Right lung (tissue), 2 donors: ENCODE measurements at regions not wholly inside any gene's neighbourhood (a gene's known extent, or its start where the extent isn't known, plus 50 kb on each side); places are given as distances from the start of the nearest gene placed in this dataset.
"Not testable (repeated sequence)": the region's sequence is repeated elsewhere in the genome, so short reads cannot be mapped to it uniquely, and the experiment has no call there.

Experiments
- DNase-seq, 2 donors: peaks; one replicate each; pipeline ENCODE4 v3.0.0-alpha.2; 2013

DNA sequence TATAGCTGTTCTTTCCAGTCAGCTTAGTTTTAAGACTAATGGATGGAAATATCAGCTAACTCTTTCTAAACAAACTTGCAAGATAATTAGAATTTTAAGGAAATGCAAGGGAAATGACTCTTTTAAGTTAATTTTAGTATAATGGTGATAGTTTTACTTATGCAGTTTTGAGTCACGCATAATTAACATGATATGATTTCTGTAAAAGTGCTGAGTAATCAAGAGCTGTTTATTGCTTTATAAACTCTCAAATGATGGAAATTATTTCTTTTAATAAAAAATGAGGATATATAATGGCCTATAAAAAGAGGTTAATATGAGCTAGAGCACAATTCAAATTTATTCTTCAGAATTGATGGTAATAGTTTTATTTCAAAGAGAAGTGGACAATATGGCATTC lies 385.9 kb downstream of the GLUD2 start:
- no peak for DNase-seq

- DNase-seq, result not testable (repeated sequence)
Observed at GRCh38 chrX:121437666-121438065, 390.3 kb downstream of the GLUD2 start.

DNA sequence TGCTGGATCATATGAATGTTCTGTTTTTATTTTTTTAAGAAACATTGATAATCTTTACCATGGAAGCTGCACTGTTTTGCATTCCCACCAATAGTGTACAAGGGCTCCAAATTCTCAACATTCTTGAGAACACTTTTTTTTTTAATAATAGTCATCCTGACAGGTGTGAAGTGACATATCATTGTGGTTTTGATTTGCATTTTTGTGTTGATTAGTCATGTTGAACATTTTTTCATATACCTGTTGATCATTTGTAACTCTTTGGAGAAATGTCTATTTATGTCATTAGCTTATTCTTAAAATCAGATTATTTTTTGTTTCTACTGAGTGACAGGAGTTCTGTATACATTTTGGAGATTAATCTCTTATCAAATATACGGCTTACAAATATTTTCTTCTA lies 408.5 kb downstream of the GLUD2 start:
- no peak for DNase-seq

DNA sequence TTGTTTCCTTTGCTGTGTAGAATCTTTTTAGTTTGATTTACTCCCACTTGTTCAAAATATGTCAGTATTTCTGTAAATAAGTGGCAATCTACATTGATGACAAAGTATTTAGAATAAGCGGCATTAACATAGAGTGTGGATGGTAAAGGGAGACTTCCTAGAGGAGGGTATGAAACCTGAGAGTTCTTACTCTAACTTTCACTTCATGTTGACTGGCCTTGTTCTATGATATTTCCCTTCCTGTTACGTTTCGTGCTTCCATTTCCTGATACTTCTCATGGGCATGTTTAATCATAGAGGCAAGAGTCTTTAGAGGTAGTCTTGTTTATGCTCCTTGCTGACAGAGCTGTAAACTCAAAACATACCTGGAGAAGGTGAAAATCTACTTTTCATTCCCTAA lies 408.9 kb downstream of the GLUD2 start:
- DNase-seq, result no peak

DNA sequence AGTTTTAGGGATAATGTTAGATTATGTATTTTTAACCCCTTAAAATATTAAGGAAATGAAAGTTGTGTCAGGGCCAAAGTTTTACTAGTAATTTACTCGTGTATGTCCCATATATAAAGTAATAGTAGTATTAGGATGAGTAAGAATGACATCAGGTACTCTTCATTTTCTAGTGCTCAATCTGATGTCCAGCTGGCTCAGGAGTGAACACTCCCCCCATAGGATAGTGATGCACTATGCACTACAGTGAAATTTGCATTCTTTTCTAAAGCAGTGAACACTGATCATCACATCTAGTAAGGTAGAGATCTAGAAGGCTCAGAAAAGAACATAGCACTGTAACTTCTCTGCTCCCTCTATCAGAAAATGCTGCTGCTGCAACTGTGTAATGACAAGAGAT lies 409.7 kb downstream of the GLUD2 start:
- DNase-seq, result no peak

DNA sequence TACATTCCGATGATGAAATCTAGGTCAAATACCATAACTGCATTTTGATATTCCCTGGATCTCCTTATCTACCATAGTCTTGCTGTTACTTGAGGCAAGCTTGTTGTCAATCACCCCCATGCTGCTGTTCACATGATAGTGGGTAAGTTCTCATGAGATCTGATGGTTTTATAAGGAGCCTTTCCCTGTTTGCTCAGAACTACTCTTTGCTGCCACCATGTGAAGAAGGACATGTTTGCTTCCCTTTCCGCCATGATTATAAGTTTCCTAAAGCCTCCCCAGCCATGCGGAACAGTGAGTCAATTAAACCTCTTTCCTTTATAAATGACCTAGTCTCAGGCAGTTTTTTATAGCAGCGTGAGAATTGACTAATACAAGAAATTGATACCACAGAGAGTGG lies 432.0 kb downstream of the GLUD2 start:
- DNase-seq, result no peak

DNA sequence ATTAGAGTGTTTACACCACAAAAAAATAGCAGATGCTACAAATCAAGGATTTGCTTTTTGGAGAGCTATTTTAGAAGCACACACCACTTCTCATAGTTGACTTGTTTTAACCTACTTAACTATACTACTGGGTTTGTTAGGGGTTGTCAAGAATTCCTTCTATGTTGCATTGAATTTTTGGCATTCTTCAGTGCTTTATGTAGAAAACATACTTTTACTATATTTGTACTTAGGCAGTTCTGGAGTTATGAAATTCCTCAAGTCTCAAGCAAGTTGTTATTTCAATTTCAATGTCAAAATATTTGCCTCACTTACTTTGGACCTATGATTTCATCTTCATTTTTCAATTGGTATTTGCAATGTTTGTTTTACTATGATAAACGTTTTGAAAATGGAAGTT lies 449.6 kb downstream of the GLUD2 start:
- no peak for DNase-seq

DNA sequence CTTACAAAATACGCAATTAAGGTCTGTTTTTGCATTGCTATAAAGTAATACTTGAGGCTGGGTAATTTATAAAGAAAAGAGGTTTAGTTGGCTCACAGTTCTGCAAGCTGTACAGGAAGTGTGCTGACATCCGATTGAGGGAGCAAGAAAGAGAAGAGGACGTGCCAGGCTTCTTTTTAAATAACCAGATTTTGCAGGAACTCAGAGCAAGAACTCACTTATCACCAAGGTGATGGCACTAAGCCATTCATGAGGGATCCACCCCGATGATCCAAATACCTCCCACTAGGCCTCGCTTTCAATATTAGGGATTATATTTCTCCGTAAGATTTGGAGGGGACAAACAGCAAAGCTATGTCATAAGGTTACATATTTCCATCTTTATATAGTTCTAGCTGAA lies 456.7 kb downstream of the GLUD2 start:
- no peak for DNase-seq

DNA sequence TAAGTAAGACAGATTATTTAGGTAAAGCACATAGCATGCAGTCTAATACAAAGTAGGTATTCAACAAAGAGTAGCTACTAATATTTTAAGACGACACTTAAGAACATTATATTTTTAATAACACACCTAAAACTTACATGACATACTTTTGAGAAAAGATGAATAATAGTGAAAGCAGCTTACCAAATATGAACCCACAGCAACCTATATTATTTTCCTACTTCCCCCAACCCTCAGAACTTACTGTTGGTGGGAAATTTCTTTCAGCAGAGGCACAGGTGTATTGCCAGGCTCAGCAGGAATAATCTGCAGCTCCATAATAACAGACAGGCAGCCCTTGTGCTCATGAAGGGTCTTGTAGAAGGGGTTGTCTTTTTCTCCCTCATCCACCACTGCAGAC lies 498.9 kb downstream of the GLUD2 start:
- no peak for DNase-seq

GRCh38 chrX:121558886-121559285 lies 511.5 kb downstream of the GLUD2 start:
- no peak for DNase-seq

DNA sequence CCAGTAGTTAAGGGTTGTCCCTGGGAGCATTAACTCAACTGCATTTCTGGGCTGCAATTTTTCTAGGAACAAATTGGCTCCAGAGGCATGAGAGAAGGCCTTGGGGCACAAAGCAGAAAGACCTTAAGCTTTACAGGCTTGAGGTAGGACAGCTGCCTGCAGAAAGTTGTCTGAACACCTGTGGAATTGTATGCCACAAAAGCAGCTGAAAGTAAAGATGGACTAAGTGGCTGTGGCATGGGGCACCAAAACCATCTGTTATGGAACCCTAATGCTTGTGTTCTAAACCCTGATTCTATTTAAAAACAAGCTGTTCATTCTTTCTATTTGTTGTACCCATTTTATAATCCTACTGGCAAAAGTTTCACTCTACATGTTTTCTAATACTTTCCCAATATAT lies 515.2 kb downstream of the GLUD2 start:
- no peak for DNase-seq

GRCh38 chrX:121569609-121570008 lies 522.2 kb downstream of the GLUD2 start:
- DNase-seq, result no peak

- no peak for DNase-seq
Observed at GRCh38 chrX:121570072-121570841, 522.8 kb downstream of the GLUD2 start.

DNA sequence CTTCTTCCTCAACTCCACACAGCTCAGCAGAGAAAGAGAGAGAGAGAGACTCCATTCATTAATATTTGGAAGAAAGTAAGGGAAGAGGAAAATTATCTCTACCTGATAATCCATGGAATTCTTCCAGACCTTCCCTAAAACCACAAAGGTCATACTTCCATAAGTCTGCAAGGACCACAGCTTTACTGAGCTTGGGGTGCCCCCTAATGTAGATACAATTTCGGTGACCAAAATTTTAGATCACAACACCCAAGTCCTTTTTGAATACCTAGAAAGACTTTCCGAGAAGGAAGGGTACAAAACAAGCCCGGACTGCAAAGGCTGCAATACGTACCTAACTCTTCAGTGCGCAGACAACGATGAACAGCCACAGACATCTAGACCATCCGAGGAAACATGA lies 523.9 kb downstream of the GLUD2 start:
- no peak for DNase-seq

DNA sequence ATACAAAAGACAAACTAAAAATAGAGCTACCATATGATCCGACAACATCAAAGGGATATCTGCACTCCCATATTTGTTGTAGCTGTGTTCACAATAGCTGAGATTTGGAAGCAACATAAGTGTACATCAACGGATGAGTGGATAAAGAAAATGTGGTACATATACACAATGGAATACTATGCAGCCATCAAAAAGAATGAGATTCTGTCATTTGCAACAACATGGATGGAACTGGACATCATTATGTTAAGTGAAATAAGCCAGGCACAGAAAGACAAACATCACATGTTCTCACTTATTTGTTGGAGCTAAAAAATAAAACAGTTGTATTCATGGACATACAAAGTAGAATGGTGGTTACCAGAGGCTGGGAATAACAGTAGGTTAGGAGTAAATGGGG lies 527.0 kb downstream of the GLUD2 start:
- DNase-seq, result not testable (repeated sequence)

- DNase-seq, result no peak
Observed at GRCh38 chrX:121579016-121579760, 531.8 kb downstream of the GLUD2 start.

GRCh38 chrX:121581885-121582284 lies 534.5 kb downstream of the GLUD2 start:
- no peak for DNase-seq

GRCh38 chrX:121585626-121586025 lies 538.2 kb downstream of the GLUD2 start:
- DNase-seq, result no peak

DNA sequence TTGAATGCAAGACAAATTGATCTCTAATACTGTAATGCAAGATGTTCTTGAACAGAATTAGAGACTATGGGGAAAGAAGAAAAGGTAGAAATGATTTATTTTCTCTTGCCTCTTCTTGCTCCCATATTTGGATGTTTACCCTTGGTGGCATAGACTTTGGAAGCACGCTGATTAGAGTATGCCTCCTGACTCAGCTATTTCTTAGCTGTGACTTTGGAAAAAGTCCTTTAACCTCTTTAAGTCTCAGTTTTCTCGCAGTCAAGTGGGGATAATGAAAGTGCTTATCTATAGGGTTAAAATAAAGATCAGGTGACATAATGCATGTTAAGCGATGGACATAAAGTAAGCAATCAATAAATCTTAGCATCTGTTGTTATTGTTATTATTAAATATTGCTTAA lies 545.5 kb downstream of the GLUD2 start:
- no peak for DNase-seq

GRCh38 chrX:121598356-121598755 lies 550.9 kb downstream of the GLUD2 start:
- DNase-seq, result no peak

DNA sequence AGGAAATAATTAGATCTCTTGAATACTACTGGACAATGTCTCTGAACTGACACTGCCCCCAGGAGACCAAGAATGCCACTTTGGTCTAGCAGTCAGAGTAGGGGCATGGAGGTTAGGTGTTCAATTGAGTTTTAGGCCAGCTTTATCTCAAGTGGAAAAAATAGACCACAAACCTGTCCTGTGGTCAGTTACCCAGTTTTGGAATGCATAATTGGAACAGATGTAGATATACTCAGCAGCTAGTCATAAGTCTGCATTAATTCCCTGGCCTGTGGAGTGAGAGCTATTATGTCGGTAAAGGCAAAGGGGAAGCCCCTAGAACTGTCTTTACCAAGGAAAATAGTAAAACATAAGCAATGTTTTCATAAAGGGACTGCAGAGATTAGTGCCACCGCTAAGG lies 587.7 kb downstream of the GLUD2 start:
- DNase-seq, result no peak

GRCh38 chrX:121639781-121640180 lies 592.4 kb downstream of the GLUD2 start:
- DNase-seq, result no peak

DNA sequence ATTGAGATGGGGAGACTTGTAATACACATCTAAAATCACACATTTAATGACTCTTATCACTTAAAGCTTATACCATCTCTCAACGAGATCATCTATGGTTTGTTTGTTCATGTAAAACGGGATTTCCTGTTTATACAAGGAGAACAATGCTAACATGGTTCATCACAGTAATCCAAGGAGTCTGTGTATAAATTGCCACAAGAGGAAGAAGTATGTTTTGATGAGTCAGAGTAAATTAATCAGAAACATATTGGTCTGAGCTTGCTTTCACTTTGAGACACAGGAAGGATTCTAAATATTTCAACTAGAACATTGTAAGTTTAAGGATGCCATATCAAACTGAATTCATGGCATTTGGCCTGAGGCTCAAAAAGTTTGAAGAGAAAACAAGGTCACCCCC lies 594.1 kb downstream of the GLUD2 start:
- no peak for DNase-seq

- DNase-seq, result no peak
Observed at GRCh38 chrX:121642415-121642814, 595.0 kb downstream of the GLUD2 start.
